ENCODE measurements at regions not wholly inside any gene's neighbourhood (a gene's known extent, or its start where the extent isn't known, plus 50 kb on each side); places are given as distances from the start of the nearest gene placed in this dataset.

DNA sequence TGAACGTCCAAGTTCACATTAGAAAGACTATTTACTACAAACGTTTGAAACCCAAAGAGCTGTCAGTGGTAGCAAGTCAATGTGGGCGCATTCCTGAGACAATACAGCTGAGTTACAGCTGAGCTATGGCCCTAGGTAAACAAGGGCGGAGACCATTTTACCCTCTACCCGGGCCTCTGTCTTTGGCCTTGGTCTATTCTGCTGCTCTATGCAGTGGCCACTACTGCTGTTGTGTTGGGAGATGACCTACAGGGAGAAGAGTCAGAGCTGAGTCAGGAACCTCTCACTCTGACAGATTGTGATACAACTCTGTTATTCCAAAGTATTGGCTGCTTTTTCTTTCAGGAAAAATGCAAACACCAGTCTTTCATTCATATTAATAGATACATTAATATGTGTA is 700.6 kb downstream of the SEMA5A start:
- TF ChIP-seq POLR2A (IDR thresholded peaks at IDR 0.05) (no peak), POLR2AphosphoS5 (IDR thresholded peaks at IDR 0.05) (no peak), EP300 (IDR thresholded peaks at IDR 0.05; ENCODE audit: low read depth) (no peak)
- TF ChIP-seq, protein P1, sequence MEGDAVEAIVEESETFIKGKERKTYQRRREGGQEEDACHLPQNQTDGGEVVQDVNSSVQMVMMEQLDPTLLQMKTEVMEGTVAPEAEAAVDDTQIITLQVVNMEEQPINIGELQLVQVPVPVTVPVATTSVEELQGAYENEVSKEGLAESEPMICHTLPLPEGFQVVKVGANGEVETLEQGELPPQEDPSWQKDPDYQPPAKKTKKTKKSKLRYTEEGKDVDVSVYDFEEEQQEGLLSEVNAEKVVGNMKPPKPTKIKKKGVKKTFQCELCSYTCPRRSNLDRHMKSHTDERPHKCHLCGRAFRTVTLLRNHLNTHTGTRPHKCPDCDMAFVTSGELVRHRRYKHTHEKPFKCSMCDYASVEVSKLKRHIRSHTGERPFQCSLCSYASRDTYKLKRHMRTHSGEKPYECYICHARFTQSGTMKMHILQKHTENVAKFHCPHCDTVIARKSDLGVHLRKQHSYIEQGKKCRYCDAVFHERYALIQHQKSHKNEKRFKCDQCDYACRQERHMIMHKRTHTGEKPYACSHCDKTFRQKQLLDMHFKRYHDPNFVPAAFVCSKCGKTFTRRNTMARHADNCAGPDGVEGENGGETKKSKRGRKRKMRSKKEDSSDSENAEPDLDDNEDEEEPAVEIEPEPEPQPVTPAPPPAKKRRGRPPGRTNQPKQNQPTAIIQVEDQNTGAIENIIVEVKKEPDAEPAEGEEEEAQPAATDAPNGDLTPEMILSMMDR (IDR thresholded peaks at IDR 0.05), result no peak

All from transverse colon (tissue), 4 donors.